ENCODE measurements at regions not wholly inside any gene's neighbourhood (a gene's known extent, or its start where the extent isn't known, plus 50 kb on each side); places are given as distances from the start of the nearest gene placed in this dataset.

- TF ChIP-seq POLR2A (IDR thresholded peaks at IDR 0.05; ENCODE audit: low read depth, low read length) (no peak), TAF1 (IDR thresholded peaks at IDR 0.05; ENCODE audit: borderline replicate concordance, low read depth, low read length) (no peak)
These were observed 871.4 kb upstream of the PRMT6 start for GRCh38 chr1:106185089-106185488.
